ENCODE measurements at regions not wholly inside any gene's neighbourhood (a gene's known extent, or its start where the extent isn't known, plus 50 kb on each side); places are given as distances from the start of the nearest gene placed in this dataset.
A peak's percentile ranks its signal among the peaks of the same experiment; 100 is the strongest.

DNA sequence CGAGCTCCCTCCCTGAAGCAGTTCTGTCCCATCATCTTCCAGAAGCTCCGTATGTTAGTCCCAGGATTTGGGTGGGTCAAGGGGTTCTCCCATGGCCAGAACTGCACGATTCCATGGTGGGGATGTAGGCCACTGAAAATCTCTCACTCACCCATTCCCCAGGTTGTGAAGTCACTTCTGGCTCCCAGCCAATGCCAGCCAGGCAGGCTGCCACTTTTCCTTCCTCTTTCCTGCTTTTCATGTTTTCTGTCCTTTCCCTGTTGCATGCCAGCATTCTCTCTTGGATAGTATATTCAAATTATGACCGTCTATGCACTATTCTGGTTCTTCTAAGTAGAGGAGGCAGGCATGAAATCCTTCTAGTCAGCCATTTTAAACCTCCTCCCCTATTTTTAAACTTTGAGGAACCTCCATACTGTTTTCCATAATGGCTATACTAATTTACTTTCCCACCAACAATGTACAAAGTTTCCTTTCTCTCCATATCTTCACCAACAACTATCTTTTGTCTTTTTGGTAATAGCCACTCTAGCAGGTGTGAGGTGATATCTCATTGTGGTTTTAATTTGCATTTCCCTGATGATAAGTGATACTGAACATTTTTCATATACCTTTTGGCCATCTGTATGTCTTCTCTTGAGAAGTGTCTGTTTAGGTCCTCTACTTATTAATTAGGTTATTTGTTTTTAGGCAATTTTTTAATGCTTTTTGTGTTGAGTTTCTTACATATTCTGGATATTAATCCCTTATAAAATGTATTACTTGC, 182.1 kb upstream of the TET2 start:
- DNase-seq (ENCODE audit: extremely low spot score): no peak
- TF ChIP-seq, protein P1, sequence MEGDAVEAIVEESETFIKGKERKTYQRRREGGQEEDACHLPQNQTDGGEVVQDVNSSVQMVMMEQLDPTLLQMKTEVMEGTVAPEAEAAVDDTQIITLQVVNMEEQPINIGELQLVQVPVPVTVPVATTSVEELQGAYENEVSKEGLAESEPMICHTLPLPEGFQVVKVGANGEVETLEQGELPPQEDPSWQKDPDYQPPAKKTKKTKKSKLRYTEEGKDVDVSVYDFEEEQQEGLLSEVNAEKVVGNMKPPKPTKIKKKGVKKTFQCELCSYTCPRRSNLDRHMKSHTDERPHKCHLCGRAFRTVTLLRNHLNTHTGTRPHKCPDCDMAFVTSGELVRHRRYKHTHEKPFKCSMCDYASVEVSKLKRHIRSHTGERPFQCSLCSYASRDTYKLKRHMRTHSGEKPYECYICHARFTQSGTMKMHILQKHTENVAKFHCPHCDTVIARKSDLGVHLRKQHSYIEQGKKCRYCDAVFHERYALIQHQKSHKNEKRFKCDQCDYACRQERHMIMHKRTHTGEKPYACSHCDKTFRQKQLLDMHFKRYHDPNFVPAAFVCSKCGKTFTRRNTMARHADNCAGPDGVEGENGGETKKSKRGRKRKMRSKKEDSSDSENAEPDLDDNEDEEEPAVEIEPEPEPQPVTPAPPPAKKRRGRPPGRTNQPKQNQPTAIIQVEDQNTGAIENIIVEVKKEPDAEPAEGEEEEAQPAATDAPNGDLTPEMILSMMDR (IDR thresholded peaks at IDR 0.05; ENCODE audit: control extremely low read depth, extremely low read depth, low read depth, missing control alignments): no peak
- CTCF ChIA-PET: interaction anchor here (1.1 to 2.1 kb wide), 4 partner anchors 9 to 21 kb away, joined by 4 to 6 read pairs (median 5); no protein-coding TSS in a partner anchor
- POLR2A ChIA-PET: no interaction called here

DNA sequence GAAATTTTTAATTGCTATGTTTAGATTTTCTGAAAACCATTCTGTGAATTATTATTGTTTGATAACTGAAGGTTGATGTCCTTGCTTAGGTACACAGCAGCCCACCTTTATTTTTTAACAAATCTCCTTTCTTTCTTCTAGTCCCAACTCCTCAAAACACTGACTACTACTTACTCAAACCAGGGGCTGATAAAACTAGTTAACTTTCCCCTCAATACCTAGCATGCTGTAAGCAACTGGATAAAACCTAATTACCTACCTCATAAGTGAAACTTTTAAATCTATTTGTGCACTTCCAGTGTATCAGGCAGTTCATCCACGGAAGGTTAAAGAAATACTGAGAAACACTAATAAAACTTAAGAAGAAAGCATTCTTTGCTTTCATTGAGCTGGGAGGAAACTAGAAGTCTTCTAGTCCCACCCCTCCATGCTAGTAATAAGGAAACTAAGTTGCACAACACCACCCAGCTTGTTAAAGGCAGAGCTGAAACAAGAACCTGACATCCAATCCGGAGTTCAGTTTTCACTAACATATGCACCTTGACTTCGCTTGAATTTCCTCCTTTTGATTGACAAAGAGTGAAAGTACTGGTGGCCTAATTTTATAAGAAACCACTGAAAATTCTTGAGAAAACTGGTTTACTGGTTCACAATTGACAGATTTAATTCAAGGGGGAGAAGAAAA, 180.2 kb upstream of the TET2 start:
- ChIA-PET CTCF (interaction anchor here (1.2 to 2.1 kb wide), 4 partner anchors 11 to 507 kb away, joined by 3 to 7 read pairs (median 5); partner anchors contain the start of gene PPA2), POLR2A (no interaction called here)
- DNase-seq (ENCODE audit: extremely low spot score): peak; percentile 72
- TF ChIP-seq, protein P1 (IDR thresholded peaks at IDR 0.05; ENCODE audit: control extremely low read depth, extremely low read depth, low read depth, missing control alignments): no peak

DNA sequence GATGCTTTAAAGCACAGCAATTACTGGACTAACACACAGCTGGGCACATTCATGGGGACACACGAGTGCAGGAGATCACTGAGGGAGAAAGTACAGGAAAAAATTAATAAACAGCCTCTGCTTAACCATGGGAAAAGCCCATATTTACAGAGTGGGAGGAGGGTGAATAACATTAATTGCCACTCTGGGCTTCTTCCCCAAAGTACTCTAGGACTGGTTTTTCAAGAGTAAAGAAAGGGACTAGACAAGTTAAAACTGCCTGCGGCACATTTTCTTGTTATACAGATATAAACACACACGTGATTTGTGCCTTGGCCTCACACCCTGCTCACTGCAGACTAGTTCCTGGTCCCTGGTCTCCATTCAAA, 179.7 kb upstream of the TET2 start:
- TF ChIP-seq, protein P1 (IDR thresholded peaks at IDR 0.05; ENCODE audit: control extremely low read depth, extremely low read depth, low read depth, missing control alignments): no peak
- ChIA-PET CTCF (interaction anchor here (1.2 to 1.9 kb wide), 2 partner anchors 18 to 507 kb away, joined by 3 to 7 read pairs; partner anchors contain the start of gene PPA2), POLR2A (no interaction called here)
- no peak for DNase-seq (ENCODE audit: extremely low spot score)

DNA sequence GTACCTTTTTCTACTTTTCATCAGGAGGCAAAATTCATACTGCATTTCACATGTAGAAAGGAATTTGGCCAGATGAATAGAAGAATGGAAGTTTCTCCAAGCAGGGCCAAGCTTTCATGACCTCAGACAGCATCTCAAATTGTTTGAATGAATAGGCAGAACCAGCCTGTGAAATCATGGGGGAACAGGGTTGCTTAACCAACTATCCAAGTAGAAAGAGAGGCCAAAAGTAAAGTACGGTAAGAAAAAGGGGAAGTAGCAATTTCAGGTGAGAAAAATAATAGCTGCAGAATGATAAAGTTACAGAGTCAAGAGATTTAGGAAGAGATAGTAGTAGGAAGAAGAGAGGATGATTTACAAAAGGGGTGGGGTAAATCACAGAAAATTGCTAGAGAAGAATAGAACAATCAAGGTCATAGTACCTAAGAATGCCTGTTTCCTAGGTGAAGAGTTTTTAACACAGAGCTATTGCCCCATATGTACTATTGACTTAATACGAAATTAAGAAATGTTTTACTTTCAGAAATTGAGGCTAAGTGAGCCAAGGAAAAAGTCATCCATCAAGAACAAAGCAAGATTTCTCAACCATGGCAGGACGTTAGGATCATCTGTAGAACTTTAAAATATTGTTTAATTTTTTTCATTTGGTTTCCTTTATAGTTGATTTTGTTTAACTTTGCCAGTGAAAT, 177.1 kb upstream of the TET2 start:
- POLR2A ChIA-PET: no interaction called here
- TF ChIP-seq, protein P1 (IDR thresholded peaks at IDR 0.05; ENCODE audit: control extremely low read depth, extremely low read depth, low read depth, missing control alignments): no peak

DNA sequence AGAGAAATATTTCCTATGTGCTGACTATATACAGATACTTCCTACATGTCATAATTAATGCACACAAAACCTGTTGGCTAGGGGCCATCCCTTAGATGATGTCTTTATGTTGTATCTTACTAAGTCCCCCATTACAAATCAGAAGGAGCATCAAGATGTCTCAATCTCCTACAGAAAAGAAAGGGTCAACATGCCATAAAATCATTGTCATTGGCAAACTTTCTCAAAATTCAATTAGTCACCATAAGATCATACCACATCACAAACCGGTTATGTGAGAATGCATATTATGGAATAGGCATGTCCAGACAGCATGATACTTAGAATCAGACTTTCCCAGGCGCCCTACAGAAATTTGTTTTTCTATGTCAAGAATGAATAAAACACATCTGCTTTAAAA, 175.2 kb upstream of the TET2 start:
- no peak for DNase-seq (ENCODE audit: extremely low spot score)
- TF ChIP-seq, protein P1 (IDR thresholded peaks at IDR 0.05; ENCODE audit: control extremely low read depth, extremely low read depth, low read depth, missing control alignments): no peak
- CTCF ChIA-PET: interaction anchor here (1.0 kb wide), 1 partner anchor 18 kb away, joined by 3 read pairs; no protein-coding TSS in a partner anchor
- POLR2A ChIA-PET: no interaction called here

More for the DNA sequence above, 177.1 kb upstream of the TET2 start:
- CTCF ChIA-PET: no interaction called here
- DNase-seq (ENCODE audit: extremely low spot score): no peak

DNA sequence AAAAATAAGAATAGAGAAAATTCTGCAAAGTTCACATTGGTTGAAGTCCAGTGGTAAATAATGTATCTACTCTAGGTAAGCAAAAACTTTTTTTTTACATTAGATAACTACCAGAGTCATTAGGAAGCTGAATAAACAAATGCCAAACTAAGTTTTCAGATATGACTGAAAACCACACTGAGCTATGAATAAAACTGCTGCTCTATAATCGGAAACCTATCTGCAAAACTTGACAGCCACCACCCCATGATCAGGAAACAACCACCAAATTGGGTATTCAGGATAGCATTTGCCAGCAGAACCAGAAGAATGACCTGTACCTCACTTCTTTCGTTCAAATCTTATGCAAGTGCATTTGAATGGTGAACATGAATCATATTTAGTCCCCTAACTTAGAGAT, 173.0 kb upstream of the TET2 start:
- POLR2A ChIA-PET: interaction anchor here (0.7 kb wide), 1 partner anchor 222 kb away, joined by 3 read pairs; no protein-coding TSS in a partner anchor

More for the DNA sequence above, 173.0 kb upstream of the TET2 start:
- no peak for DNase-seq (ENCODE audit: extremely low spot score)
- CTCF ChIA-PET: interaction anchor here (1.0 to 2.0 kb wide), 2 partner anchors 12 to 90 kb away, joined by 3 to 5 read pairs; no protein-coding TSS in a partner anchor
- TF ChIP-seq, protein P1 (IDR thresholded peaks at IDR 0.05; ENCODE audit: control extremely low read depth, extremely low read depth, low read depth, missing control alignments): no peak

Measured in GM10248 (cell line).